Thyroid gland (tissue), 4 donors: ENCODE measurements at regions not wholly inside any gene's neighbourhood (a gene's known extent, or its start where the extent isn't known, plus 50 kb on each side); places are given as distances from the start of the nearest gene placed in this dataset.

Experiments
- POLR2A ChIP-seq, 2 donors: fragments of 450-650 bp; IDR thresholded peaks; one replicate each; pipeline ENCODE4 v1.6.1; 2017; ENCODE audit warnings: antibody characterized with exemption in 2 of 2, mild to moderate bottlenecking in 2 of 2, moderate library complexity in 1 of 2
- TF ChIP-seq, protein P1 (sequence below), 6 experiments: fragments of 200-600 bp in 3 of 6; fragments of 450-650 bp in 3 of 6; sonication (generic) in 3 of 6; IDR thresholded peaks; one replicate each; pipeline ENCODE4 v1.5.1; 2016 to 2019; ENCODE audit warnings: antibody characterized with exemption in 6 of 6, mild to moderate bottlenecking in 2 of 6, inconsistent platforms in 1 of 6, moderate library complexity in 1 of 6

GRCh38 chr7:8965177-8965576 is 531.8 kb downstream of the NXPH1 start:
- TF ChIP-seq, protein P1, sequence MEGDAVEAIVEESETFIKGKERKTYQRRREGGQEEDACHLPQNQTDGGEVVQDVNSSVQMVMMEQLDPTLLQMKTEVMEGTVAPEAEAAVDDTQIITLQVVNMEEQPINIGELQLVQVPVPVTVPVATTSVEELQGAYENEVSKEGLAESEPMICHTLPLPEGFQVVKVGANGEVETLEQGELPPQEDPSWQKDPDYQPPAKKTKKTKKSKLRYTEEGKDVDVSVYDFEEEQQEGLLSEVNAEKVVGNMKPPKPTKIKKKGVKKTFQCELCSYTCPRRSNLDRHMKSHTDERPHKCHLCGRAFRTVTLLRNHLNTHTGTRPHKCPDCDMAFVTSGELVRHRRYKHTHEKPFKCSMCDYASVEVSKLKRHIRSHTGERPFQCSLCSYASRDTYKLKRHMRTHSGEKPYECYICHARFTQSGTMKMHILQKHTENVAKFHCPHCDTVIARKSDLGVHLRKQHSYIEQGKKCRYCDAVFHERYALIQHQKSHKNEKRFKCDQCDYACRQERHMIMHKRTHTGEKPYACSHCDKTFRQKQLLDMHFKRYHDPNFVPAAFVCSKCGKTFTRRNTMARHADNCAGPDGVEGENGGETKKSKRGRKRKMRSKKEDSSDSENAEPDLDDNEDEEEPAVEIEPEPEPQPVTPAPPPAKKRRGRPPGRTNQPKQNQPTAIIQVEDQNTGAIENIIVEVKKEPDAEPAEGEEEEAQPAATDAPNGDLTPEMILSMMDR (IDR thresholded peaks at IDR 0.05), result no peak
- TF ChIP-seq POLR2A (IDR thresholded peaks at IDR 0.05), result no peak
